Renal pelvis (tissue), 1 donor: ENCODE measurements at regions not wholly inside any gene's neighbourhood (a gene's known extent, or its start where the extent isn't known, plus 50 kb on each side); places are given as distances from the start of the nearest gene placed in this dataset.

Experiments used
- DNase-seq: peaks from one replicate; pipeline ENCODE4 v3.0.0-alpha.2; 2013

GRCh38 chr22:48045369-48045768, 1282.9 kb downstream of the TBC1D22A start:
- DNase-seq = no peak

- DNase-seq = peak; percentile 16
Measured at GRCh38 chr22:48044487-48045060, 1282.1 kb downstream of the TBC1D22A start.

- no peak for DNase-seq
Measured at GRCh38 chr22:48043581-48043980, 1281.1 kb downstream of the TBC1D22A start.

GRCh38 chr22:48042621-48043395, 1280.4 kb downstream of the TBC1D22A start:
- no peak for DNase-seq

- no peak for DNase-seq
Measured at GRCh38 chr22:48039326-48039725, 1276.9 kb downstream of the TBC1D22A start.

- DNase-seq = no peak
Measured at GRCh38 chr22:48037618-48038017, 1275.2 kb downstream of the TBC1D22A start.

GRCh38 chr22:48035897-48036296, 1273.4 kb downstream of the TBC1D22A start:
- DNase-seq = no peak

- DNase-seq = no peak
Measured at GRCh38 chr22:48031589-48031988, 1269.1 kb downstream of the TBC1D22A start.

- no peak for DNase-seq
Measured at GRCh38 chr22:48025096-48025495, 1262.6 kb downstream of the TBC1D22A start.

GRCh38 chr22:48021991-48022401, 1259.5 kb downstream of the TBC1D22A start:
- DNase-seq = no peak

- DNase-seq = no peak
Measured at GRCh38 chr22:48018346-48018745, 1255.9 kb downstream of the TBC1D22A start.

GRCh38 chr22:48015701-48016100, 1253.3 kb downstream of the TBC1D22A start:
- DNase-seq = peak; percentile 34

GRCh38 chr22:48004936-48005335, 1242.5 kb downstream of the TBC1D22A start:
- no peak for DNase-seq

GRCh38 chr22:48004038-48004437, 1241.6 kb downstream of the TBC1D22A start:
- no peak for DNase-seq

- DNase-seq = no peak
Measured at GRCh38 chr22:48001101-48001500, 1238.7 kb downstream of the TBC1D22A start.

GRCh38 chr22:47997612-47998011, 1235.2 kb downstream of the TBC1D22A start:
- DNase-seq = no peak

- no peak for DNase-seq
Measured at GRCh38 chr22:47997052-47997590, 1234.7 kb downstream of the TBC1D22A start.

- no peak for DNase-seq
Measured at GRCh38 chr22:47996446-47996857, 1234.0 kb downstream of the TBC1D22A start.

GRCh38 chr22:47995718-47996117, 1233.3 kb downstream of the TBC1D22A start:
- no peak for DNase-seq

- DNase-seq = no peak
Measured at GRCh38 chr22:47995264-47995627, 1232.8 kb downstream of the TBC1D22A start.

GRCh38 chr22:47994601-47995263, 1232.3 kb downstream of the TBC1D22A start:
- DNase-seq = no peak

GRCh38 chr22:47994045-47994444, 1231.6 kb downstream of the TBC1D22A start:
- DNase-seq = no peak

GRCh38 chr22:47990481-47990880, 1228.0 kb downstream of the TBC1D22A start:
- DNase-seq = no peak
